ENCODE measurements at regions not wholly inside any gene's neighbourhood (a gene's known extent, or its start where the extent isn't known, plus 50 kb on each side); places are given as distances from the start of the nearest gene placed in this dataset.

- TF ChIP-seq CTCF (IDR thresholded peaks at IDR 0.05; ENCODE audit: unreplicated experiment in 3 of 3): no peak
- H3K27me3 Mint-ChIP-seq (ENCODE audit: low read depth): no peaks in the 10 kb centered on the region
- peaks cover 4% of the 10 kb centered on the region for H3K36me3 Mint-ChIP-seq (ENCODE audit: low read depth)
- peaks cover 16% of the 10 kb centered on the region for H3K4me1 Mint-ChIP-seq
- H3K9me3 Mint-ChIP-seq: peaks cover 10% of the 10 kb centered on the region
- H3K27ac Mint-ChIP-seq: peak overlapping the region in 1 of 3 experiments; percentile 59
- H3K4me3 Mint-ChIP-seq: no peak overlapping the region
These were observed 104.1 kb upstream of the ITGA6 start for GRCh38 chr2:172323256-172323655.

DNA sequence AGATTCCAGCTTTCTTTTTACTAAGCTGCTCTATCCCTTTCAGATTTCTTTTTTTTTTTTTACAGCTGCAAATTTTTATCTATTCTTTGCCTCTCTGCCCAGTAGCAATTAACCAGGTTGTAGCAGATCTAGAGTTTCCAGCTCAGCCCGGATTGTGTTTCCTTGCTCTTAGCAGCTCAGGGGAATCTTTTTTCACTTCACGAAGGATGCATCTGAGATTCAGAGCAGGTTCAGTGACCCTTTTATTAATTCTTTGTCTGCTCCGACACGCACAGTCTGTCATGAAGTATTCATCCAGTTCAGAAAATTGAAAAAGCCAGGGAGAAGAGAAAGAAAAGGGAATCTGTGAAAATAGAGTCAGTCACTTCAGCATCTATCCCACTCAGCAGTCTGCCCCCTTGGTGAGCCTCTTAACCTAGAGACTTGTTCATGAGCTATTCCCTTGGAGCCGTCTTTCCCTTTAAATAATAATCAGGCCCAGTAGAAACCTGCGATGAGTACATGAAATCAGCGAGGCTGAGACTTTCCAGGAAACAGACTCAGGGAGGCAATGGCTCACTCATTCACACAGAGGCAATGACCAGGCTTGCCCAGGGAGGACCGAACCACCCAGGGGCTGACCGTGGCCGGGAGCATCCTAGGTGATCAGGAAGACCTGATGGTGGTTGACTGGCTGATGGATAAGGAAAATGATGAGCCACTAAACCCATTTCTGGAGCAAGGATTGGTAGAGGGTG lies 103.4 kb upstream of the ITGA6 start:
- Mint-ChIP-seq H3K27ac (peak overlapping the region in 2 of 3 experiments; percentile 4 to 59), H3K9me3 (peaks cover 10% of the 10 kb centered on the region), H3K4me3 (no peak overlapping the region), H3K36me3 (ENCODE audit: low read depth) (peaks cover 4% of the 10 kb centered on the region), H3K4me1 (peaks cover 16% of the 10 kb centered on the region), H3K27me3 (ENCODE audit: low read depth) (no peaks in the 10 kb centered on the region)
- TF ChIP-seq CTCF (IDR thresholded peaks at IDR 0.05; ENCODE audit: unreplicated experiment in 3 of 3): no peak

DNA sequence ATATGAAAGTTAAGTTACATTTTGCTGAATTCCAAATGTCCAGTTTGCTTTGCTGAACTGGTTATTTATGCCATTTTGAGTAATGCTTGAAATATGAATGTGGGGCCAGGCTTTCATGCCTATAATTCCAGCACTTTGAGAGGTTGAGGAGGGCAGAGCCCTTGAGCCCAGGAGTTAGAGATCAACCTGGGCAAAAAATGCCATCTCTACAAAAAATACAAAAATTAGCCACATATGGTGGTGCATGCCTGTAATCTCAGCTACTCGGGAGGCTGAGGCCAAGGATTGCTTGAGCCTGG lies 101.2 kb upstream of the ITGA6 start:
- Mint-ChIP-seq H3K4me3 (no peak overlapping the region), H3K4me1 (peaks cover 17% of the 10 kb centered on the region), H3K36me3 (ENCODE audit: low read depth) (peaks cover 4% of the 10 kb centered on the region), H3K27me3 (ENCODE audit: low read depth) (peaks cover 4% of the 10 kb centered on the region), H3K27ac (no peak overlapping the region), H3K9me3 (peaks cover 10% of the 10 kb centered on the region)
- no peak for TF ChIP-seq CTCF (IDR thresholded peaks at IDR 0.05; ENCODE audit: unreplicated experiment in 3 of 3)

- H3K4me3 Mint-ChIP-seq: no peak overlapping the region
- peaks cover 28% of the 10 kb centered on the region for H3K4me1 Mint-ChIP-seq
- no peak overlapping the region for H3K27ac Mint-ChIP-seq
- H3K9me3 Mint-ChIP-seq: no peaks in the 10 kb centered on the region
- no peak for TF ChIP-seq CTCF (IDR thresholded peaks at IDR 0.05; ENCODE audit: unreplicated experiment in 3 of 3)
- no peaks in the 10 kb centered on the region for H3K36me3 Mint-ChIP-seq (ENCODE audit: low read depth)
- peaks cover 4% of the 10 kb centered on the region for H3K27me3 Mint-ChIP-seq (ENCODE audit: low read depth)
These were observed 99.1 kb upstream of the ITGA6 start for GRCh38 chr2:172328103-172328841.

- Mint-ChIP-seq H3K4me1 (peaks cover 20% of the 10 kb centered on the region), H3K4me3 (no peak overlapping the region), H3K27me3 (ENCODE audit: low read depth) (peaks cover 7% of the 10 kb centered on the region), H3K36me3 (ENCODE audit: low read depth) (no peaks in the 10 kb centered on the region), H3K9me3 (no peaks in the 10 kb centered on the region), H3K27ac (no peak overlapping the region)
- TF ChIP-seq CTCF (IDR thresholded peaks at IDR 0.05; ENCODE audit: unreplicated experiment in 3 of 3): no peak
These were observed 98.0 kb upstream of the ITGA6 start for GRCh38 chr2:172329416-172329773.
